Body of pancreas (tissue), 4 donors: ENCODE measurements at regions not wholly inside any gene's neighbourhood (a gene's known extent, or its start where the extent isn't known, plus 50 kb on each side); places are given as distances from the start of the nearest gene placed in this dataset.

Source experiments
- POLR2A ChIP-seq, 3 donors: fragments of 450-650 bp; IDR thresholded peaks; one replicate each; pipeline ENCODE4 v1.6.1; 2016; ENCODE audit warnings: antibody characterized with exemption in 3 of 3, mild to moderate bottlenecking in 2 of 3
- TF ChIP-seq, protein P1 (sequence below), 7 experiments: fragments of 450-650 bp in 4 of 7; fragments of 200-600 bp in 3 of 7; sonication (generic) in 3 of 7; IDR thresholded peaks; one replicate each; pipeline ENCODE4 v1.5.1; 2016 to 2019; ENCODE audit warnings: antibody characterized with exemption in 7 of 7

- TF ChIP-seq, protein P1, sequence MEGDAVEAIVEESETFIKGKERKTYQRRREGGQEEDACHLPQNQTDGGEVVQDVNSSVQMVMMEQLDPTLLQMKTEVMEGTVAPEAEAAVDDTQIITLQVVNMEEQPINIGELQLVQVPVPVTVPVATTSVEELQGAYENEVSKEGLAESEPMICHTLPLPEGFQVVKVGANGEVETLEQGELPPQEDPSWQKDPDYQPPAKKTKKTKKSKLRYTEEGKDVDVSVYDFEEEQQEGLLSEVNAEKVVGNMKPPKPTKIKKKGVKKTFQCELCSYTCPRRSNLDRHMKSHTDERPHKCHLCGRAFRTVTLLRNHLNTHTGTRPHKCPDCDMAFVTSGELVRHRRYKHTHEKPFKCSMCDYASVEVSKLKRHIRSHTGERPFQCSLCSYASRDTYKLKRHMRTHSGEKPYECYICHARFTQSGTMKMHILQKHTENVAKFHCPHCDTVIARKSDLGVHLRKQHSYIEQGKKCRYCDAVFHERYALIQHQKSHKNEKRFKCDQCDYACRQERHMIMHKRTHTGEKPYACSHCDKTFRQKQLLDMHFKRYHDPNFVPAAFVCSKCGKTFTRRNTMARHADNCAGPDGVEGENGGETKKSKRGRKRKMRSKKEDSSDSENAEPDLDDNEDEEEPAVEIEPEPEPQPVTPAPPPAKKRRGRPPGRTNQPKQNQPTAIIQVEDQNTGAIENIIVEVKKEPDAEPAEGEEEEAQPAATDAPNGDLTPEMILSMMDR (IDR thresholded peaks at IDR 0.05) = no peak
- TF ChIP-seq POLR2A (IDR thresholded peaks at IDR 0.05) = no peak
Measured at GRCh38 chr3:110265302-110265701, 806.3 kb upstream of the NECTIN3 start.
